GM19455 (cell line): ENCODE measurements at regions not wholly inside any gene's neighbourhood (a gene's known extent, or its start where the extent isn't known, plus 50 kb on each side); places are given as distances from the start of the nearest gene placed in this dataset.

Experiments used
- ATAC-seq: cut with Tn5 transposase; IDR thresholded peaks from one replicate; pipeline ENCODE4 v1.9.1; 2021; ENCODE audit not compliant: unreplicated experiment

GRCh38 chr10:78571891-78572290 lies 496.9 kb upstream of the ZMIZ1 start:
- no peak for ATAC-seq

DNA sequence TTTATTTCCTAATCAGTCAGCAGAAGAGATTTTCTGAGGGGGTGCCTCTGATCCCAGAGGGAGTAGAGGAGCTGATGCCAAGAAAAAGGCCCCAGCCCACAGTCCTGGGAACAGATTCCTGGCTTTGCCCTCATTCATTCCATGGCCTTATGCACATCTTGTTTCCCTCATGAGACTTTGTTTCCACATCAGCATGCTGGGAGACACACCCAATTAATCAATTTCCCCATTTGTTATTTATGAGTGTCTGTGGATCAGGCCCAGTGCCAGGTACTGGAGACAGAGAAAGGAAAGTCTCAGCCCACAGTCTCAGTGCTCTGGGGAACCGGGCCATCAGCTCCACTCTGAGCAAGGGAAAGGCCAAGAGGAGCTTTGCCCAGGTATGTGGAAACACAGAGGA lies 496.2 kb upstream of the ZMIZ1 start:
- ATAC-seq: no peak

DNA sequence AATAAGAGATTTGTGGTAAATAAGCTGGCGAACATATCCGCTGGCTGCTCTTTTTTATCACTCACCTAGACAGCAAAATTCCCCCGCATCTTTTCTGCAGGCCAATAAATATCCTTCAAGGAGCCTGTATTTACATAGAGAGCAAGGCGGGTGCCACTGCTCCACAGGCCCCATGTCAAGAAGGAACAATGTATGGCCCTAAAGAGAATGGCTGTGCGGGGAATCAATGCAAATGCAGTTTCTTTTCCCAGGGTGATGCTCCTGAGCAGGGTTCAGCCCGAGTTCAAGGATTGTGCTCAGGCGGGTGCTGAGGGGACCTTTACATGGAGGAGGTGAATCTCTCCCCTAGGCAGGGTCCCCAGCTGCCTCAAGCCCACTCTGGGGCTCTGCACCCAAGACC lies 494.2 kb upstream of the ZMIZ1 start:
- ATAC-seq: no peak

DNA sequence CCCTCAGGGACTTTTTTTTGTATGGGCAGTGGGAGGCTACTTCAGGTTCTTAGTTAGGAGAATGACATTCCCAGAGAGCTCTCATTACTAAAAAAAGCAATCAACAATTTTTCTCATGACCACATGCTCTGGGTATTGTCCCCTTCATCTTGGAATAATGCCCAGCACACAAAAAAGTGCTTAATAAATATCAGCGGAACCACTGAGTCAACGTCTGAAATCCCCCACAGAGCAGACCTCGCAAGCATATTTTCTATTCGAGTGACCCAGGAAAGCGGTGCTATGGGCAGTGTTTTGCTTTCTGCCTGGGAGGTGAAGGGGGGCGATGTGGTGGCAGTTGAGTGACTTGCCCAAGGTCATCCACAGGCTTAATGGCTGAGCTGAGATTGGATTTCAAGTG lies 493.4 kb upstream of the ZMIZ1 start:
- no peak for ATAC-seq

DNA sequence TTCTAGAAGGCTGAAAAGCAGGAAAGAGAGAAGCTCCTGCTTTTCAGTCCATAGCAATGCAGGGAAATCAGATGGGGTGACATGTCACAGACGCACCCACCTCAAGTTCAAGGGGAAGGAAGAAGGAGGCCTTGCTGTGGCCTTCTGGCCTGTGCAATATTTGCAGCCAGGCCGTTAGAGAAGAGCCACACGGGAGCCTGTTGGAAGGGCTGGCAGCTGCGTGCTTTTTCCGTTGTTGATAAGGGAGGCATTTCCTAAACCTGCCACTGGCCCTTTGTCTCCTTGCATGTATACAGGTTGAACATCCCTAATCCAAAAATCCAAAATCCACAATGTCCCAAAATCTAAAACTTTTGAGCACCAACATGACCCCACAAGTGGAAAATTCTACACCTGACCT lies 492.5 kb upstream of the ZMIZ1 start:
- ATAC-seq: no peak

DNA sequence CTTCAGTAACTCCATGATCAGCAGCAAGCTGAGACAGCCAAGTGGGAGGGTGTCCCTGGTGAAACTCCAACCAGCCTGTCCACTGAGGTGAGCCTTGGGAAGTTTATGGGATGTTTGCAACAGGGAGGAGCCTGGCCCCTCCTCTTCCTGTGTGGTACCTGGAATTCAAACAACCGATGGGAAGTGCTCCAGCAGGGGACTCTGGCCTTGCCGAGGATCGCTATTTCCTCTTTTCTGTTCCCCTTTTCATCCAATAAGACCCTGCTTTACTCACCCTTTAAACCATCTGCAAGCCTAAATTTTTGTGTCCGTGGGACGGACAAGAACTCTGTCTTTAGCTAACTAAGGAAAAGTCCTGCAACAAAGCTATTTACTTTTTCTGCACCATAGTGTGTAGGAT lies 491.1 kb upstream of the ZMIZ1 start:
- ATAC-seq: no peak

- ATAC-seq: no peak
Measured at GRCh38 chr10:78578929-78579328, 489.8 kb upstream of the ZMIZ1 start.

DNA sequence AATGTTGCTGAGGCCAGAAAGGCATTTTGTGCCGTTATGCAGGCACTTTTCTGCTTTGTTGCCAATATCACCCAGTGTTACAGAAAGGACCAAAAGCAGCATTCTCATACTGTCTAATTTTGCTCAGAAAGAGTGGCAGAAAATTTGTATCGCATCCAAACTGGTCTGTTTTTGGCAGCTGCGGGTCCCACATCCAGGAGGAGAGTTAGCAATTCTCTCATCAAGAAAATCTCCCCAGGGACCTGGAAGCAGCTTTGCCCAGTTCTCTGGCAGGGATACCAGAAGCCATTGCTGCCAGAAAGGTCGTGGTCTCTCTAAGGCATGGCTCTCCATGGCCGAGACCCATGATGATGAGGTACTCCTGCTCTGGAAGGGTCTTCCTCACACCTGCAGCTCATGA lies 489.2 kb upstream of the ZMIZ1 start:
- ATAC-seq: no peak

DNA sequence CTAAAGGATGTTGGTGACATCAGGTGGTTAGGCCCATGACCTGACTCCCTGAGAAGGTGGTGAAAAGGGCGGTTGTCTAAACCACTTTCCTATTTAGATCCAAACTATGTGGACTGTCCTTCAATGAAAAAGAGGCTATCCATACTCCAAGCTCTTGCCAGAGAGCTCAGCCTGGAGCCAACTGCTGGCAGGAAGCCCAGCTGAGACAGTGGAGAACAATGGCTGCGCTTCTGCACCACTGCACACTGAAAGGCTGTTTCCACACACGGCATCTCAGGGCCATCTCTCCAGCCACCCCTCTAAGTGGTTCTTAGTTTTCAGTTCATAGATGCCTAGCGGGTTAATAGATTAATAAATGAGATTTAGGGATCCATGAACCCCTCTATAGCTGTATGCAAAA lies 488.8 kb upstream of the ZMIZ1 start:
- no peak for ATAC-seq

- no peak for ATAC-seq
Measured at GRCh38 chr10:78581133-78581694, 487.6 kb upstream of the ZMIZ1 start.

GRCh38 chr10:78582540-78582939 lies 486.2 kb upstream of the ZMIZ1 start:
- ATAC-seq: no peak

DNA sequence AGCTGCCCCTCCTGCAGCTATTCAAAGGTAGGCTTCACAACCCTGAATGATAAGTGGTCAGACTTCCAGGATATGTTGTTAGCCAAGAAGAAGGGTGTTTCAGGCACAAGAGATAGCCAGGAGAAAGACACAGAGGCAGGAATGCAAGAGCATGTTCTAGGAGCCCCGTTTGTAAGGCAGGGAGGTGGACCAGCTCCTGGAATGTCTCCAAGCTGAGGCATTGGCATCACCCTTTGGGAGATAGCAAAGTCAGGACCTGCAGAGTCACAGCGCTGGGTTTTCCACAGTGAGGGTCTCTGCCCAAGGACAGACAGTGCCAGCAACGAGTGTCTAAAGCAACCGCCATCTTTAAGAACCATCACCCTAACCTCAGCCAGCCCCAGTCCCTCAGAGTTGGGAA lies 484.5 kb upstream of the ZMIZ1 start:
- ATAC-seq: no peak

- ATAC-seq: no peak
Measured at GRCh38 chr10:78584681-78585080, 484.1 kb upstream of the ZMIZ1 start.

DNA sequence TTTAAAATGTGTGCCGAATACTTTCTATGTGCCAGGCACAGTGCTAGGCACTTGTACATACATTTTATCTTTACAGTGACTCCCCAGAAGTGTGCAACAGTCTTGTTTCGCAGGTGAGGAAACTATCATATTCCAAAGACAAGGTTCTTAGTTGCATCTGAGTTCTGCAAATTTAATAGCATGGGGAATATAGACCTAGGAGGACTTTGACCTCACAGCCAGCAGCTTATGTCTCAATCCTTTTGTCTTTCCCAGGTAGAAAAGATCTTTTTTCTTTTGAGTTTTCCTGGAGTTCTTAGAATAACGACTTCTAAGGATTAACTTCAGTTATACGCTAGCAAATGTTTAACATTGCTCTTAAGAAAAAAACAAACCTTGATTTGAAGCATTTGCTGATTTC lies 482.8 kb upstream of the ZMIZ1 start:
- ATAC-seq: no peak

- no peak for ATAC-seq
Measured at GRCh38 chr10:78588194-78588811, 480.5 kb upstream of the ZMIZ1 start.

DNA sequence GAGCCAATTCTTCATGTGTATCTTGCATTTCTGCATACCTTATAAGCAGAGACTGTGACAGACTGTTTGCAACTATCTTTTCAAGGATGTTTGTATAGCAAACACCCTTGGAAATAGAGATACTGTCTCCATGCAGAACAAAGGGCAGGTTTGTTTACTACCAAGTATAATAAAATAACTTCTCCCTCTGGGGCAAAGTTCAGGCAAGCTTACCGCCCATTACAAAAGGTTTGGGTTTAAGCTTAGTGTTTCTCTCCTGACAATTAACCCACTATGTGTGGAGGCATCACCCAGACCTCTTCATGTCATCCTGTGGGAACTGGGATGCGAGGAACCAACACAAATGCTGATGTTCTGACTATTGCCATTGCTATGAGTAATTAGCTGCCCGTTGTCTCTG lies 479.1 kb upstream of the ZMIZ1 start:
- no peak for ATAC-seq

GRCh38 chr10:78591066-78591465 lies 477.7 kb upstream of the ZMIZ1 start:
- no peak for ATAC-seq

DNA sequence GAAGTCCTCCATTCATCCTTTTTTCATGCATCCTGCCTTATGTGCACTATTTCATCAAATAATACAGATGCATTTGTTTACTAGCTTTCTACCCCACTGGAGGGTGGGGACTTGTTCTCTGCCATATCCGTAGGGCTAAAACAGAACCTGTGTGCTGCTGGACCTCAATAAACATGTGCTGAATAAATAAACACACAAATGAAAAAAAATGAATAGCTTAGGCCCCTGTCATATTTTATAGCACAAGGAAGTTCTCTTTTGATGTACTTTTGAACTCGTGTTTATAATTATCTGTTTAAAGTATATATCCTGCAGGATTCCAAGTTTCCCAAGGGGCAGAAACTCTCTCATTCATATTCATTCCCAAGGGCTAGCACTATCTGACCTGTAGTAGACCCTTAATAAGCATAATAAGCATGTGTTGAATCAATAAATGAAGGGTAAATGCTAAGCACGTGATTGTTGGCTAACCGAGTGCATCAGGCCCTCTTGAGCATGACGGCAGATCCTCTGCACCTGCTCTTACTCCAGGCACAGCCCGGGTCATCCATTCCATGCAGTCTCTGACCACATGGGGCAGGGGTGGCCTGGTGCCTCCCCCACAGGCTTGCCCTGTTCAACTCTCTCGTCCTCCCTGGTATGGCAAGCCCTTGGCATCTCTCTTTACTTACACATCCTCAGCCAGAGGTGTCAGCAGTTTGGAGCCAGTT lies 474.1 kb upstream of the ZMIZ1 start:
- no peak for ATAC-seq

DNA sequence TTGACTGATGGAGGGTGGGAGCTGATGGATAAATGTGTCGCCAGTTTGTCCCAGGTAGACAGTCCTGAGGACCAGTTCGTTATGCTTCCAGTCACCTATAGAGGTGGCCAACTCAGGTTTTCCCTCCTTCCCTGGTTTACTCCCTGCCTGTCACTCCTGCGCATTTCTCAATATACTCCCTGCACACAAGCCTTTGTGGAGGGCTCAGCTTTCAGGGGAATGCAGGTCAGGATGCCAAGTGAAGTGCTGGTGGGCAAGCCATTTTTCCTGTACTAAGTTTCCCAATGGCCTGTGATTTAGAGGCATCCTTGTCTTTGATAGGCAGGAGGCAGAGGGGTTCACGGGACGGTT lies 473.5 kb upstream of the ZMIZ1 start:
- no peak for ATAC-seq

- ATAC-seq: no peak
Measured at GRCh38 chr10:78596556-78596955, 472.2 kb upstream of the ZMIZ1 start.

DNA sequence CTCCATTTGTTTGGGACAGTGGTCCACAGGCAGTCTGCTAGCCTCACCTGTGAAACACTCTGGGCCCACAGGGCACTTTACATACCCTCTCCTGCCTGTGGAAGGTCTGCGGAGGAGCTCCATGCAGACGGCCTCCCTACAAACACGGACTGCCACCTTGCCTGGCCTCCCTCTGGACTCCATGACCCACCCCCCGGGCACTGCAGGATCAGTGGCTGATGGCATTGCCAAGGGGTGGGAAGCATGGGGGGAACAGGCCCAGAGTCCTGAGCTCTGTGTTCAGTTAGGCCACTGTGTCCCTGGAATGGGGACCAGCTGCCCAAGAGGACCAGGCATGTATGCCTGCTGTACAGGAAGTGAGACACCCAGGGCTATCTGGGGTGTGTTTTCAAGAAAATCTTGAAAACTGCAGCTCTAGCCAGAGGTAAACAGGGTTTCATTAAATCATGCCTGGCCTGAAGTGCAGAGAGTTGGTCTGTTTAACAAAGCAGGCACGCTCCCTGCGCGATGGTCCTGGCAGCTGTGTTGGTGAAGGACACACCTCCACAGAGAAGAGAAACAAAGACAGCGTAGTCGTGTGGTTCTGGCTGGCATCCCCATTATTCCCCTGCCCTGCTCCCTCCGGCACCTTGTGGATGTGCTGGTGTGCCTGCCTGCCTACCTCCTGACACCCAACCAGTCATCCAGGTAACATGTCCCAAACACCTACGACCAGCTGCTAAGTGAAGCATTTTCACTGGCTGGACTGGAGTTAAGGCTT lies 470.8 kb upstream of the ZMIZ1 start:
- ATAC-seq: no peak
